HG03280 (cell line): ENCODE measurements at regions not wholly inside any gene's neighbourhood (a gene's known extent, or its start where the extent isn't known, plus 50 kb on each side); places are given as distances from the start of the nearest gene placed in this dataset.

Experiments
- ATAC-seq: cut with Tn5 transposase; IDR thresholded peaks from one replicate; pipeline ENCODE4 v1.9.1; 2021; ENCODE audit warnings: mild to moderate bottlenecking, moderate library complexity; ENCODE audit not compliant: unreplicated experiment

GRCh38 chr7:52897713-52898112 is 137.7 kb upstream of the POM121L12 start:
- ATAC-seq = no peak

GRCh38 chr7:52897288-52897687 is 138.1 kb upstream of the POM121L12 start:
- no peak for ATAC-seq

DNA sequence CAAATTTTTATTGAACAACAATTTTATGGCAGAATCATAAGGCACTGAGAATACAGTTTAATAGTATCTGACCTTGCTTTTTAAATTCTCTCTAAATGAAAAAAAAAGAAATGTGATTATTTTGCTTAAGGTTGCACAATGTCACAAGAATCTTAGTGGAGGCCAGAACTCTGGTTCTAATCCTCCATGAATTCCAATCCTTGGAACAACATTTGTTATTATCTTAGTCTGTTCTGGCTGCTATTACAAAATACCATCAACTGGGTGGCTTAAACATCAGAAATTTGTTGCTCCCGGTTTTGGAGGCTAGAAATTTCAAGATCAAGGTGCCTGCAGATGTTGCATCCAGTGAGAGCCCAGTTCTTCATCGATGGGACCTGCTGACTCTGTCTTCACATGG is 158.2 kb upstream of the POM121L12 start:
- ATAC-seq = no peak

GRCh38 chr7:52876402-52876801 is 159.0 kb upstream of the POM121L12 start:
- ATAC-seq = no peak

DNA sequence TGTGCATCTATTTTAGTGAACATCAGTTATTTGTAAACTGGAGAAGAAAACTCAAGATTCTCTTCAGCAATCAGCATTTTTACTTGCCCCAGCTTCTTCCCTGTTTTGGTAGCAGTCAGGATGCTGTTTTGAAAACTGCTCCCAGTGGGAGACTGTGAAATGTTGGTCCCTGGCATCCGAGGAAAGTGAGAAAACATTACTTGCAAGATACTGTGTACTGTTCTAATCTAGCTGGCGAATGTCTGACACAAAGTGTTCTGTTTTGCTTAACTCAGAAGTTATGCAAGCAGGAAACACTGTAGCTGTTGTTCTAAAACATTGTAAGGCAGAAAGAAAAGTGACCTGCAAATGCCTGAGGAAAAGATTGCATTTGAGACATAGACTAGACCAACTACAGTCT is 171.8 kb upstream of the POM121L12 start:
- no peak for ATAC-seq

GRCh38 chr7:52862321-52862720 is 173.1 kb upstream of the POM121L12 start:
- ATAC-seq = no peak

DNA sequence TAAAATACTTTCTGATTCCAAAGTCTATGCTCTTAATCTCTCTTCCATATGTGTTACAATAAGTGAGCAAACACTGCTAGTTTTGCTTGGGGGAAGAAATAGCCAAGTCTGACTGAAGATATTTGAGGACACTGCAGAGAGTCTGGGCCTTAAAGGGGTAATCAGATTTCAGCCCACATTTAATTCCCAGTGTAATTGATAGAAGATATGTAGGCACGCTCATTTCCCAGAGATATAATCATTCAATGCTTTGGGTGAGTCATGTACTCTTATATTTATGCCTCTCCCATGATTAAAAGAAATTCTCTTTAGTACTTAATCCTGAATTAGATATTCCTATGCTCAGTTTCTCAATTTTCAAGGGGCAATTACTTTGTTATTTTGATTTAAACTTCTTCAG is 178.1 kb upstream of the POM121L12 start:
- no peak for ATAC-seq

- ATAC-seq = no peak
Measured at GRCh38 chr7:52854681-52855080, 180.8 kb upstream of the POM121L12 start.

GRCh38 chr7:52851547-52851946 is 183.9 kb upstream of the POM121L12 start:
- no peak for ATAC-seq

DNA sequence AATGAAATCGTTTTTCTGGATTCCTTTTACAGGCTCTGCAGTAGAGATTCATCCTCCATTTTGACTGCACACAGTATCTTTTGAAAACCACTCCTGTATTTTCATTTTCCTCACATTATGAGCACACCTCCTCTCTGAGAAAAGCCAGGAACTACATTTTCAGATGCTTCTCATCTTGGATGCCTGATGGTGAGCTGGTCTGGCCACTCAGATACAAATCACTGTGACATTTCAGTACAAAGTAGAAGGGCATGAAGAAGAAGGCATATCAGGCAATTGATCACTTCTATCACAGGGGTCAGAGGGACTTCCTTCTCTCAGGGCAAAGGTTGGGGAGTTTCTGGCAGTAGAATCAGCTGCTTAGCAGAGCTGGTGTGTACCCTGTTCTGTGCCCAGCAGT is 192.0 kb upstream of the POM121L12 start:
- no peak for ATAC-seq

GRCh38 chr7:52842202-52842900 is 193.1 kb upstream of the POM121L12 start:
- ATAC-seq = no peak

DNA sequence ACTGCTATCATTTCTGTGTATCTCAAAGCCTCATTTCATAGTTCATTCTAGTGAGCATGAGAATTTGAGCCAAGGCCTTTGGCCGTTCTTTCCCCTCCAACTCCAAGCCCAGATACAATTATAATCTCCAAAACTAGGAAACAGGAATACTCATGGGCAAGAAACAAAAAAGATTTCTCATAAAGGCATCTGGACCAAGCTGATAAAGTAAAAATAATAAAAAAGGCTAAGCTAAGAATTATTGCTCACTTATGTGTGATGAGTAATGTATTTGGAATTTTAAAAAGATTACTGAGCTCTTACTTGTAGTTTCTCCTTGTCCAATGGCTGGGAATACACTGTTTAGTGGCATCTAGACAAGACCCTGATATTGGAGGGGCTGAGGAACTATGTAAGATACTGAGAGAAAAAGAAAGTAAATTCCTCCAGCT is 196.4 kb upstream of the POM121L12 start:
- no peak for ATAC-seq

DNA sequence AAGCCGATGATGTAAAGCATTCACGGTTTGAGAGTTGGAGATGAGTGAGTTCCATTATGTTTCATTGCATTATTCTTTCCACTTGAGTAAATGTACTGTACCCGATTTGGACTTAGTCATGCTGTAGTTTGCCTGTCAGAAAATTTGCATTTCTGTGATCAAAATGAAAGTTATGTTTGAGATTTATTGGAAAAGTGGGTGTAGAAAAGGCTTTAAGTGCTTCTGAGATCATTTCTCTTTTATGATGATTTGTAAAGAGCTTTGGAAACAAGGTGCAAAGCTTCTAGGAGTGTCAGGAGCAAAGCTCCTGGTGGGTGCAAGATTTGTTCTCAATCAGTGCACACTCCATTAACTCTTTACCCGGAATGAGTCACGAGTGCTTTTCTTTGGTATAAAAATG is 204.1 kb upstream of the POM121L12 start:
- no peak for ATAC-seq

- ATAC-seq = no peak
Measured at GRCh38 chr7:52830801-52831200, 204.6 kb upstream of the POM121L12 start.

GRCh38 chr7:52826515-52827265 is 208.7 kb upstream of the POM121L12 start:
- ATAC-seq = no peak

DNA sequence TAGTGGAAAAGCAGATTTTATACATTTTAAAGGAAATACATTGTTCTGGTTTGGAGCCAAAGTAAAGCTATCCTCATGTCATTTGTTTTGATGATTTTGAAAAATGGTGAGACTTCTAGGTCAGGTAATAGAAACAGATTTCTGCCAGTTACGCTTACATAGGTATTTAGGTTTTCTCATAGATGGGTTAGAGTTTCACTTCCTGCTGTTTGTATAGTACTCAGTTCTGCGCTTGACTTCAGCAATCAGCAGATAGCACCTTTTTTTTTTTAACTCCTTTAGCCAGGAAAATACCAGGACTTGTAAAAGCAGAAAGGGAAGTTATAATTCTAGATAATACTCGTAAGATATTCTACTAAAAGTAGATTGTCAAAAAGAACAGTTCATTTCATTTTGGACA is 209.8 kb upstream of the POM121L12 start:
- ATAC-seq = no peak

GRCh38 chr7:52811537-52811936 is 223.9 kb upstream of the POM121L12 start:
- no peak for ATAC-seq

GRCh38 chr7:52799817-52800216 is 235.6 kb upstream of the POM121L12 start:
- ATAC-seq = no peak

GRCh38 chr7:52797801-52798200 is 237.6 kb upstream of the POM121L12 start:
- ATAC-seq = no peak

- ATAC-seq = no peak
Measured at GRCh38 chr7:52794621-52795020, 240.8 kb upstream of the POM121L12 start.

- no peak for ATAC-seq
Measured at GRCh38 chr7:52791176-52791700, 244.2 kb upstream of the POM121L12 start.

DNA sequence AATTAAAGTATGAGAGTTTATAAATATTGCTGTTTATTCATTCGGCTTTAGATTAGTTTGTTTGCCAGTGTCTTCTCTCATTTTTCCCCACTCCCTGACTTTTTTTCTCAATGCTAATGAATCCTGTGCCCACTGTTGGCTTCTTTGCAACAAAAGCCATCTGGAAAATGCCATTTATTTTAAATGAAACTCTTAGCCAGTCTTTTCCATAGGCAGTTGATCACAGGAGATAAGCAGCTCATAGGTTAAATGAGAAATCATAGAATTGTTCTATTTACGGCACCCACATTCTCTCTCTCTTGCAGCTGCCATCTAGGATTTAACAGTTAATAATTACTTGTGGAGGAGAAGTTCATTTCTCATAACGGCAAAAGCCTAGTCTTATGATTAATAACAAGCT is 249.3 kb upstream of the POM121L12 start:
- no peak for ATAC-seq
